COR-L47 (cell line): ENCODE measurements at regions not wholly inside any gene's neighbourhood (a gene's known extent, or its start where the extent isn't known, plus 50 kb on each side); places are given as distances from the start of the nearest gene placed in this dataset.
A peak's percentile ranks its signal among the peaks of the same experiment; 100 is the strongest.
"Not testable (repeated sequence)": the region's sequence is repeated elsewhere in the genome, so short reads cannot be mapped to it uniquely, and the experiment has no call there.

ENCODE experiments used
- DNase-seq: peaks from one replicate; lab custom pipeline; 2025; lab: John Stamatoyannopoulos, UW

DNA sequence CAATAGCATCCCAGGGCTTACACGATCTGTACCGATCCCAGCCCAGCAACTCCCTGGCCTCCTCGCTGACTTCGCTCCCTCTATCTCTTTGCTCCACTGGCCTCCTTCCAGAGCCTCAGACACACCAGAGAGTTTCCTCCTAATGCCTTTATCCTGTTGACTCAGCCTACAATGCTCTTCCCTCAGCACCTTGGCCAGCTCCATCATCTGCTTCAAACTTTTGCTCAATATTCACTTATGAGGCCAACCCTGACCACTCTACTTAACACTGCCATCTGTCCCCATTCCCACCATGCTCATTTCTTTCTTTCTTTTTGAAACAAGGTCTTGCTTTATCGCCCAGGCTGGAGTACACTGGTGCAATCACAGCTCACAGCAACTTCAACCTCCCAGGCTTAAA, 180.9 kb downstream of the CEP170 start:
- DNase-seq = not testable (repeated sequence)

DNA sequence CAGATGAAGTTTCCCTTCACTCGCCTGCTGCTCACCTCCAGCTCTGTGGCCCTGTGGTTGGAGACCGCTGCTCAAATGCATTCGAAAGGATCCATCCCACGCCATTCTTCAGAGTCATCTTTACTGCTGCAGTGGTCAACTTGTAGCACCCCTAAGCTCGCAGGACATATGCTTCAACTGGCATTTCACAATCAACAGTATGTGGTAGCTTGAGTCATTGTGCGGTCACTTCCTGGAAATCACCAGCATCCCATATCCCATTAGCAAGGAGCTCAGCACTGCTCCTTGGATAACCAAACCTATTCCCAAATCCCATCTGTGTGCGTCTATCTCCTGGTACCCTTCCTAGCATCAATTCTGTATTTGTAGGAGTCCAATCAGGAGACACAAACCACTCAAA, 188.0 kb downstream of the CEP170 start:
- DNase-seq = not testable (repeated sequence)

DNA sequence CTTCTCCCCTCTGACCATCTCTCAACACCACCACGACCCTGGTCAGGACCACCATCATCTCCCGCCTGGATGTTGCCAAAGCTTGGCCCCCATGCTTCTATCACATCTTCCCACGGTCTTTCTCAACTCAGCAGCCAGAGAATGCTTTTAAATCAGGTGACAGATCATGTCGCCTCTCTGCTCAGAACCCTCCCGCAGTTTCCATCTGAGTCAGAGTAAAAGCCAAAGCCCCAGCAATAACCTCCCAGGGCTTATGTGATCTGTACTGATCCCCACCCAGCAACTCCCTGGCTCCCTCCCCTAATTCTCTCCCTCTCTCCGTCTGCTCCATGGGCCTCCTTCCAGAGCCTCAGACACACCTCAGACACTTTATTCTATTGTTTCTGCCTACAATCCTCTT, 193.1 kb downstream of the CEP170 start:
- not testable (repeated sequence) for DNase-seq

DNA sequence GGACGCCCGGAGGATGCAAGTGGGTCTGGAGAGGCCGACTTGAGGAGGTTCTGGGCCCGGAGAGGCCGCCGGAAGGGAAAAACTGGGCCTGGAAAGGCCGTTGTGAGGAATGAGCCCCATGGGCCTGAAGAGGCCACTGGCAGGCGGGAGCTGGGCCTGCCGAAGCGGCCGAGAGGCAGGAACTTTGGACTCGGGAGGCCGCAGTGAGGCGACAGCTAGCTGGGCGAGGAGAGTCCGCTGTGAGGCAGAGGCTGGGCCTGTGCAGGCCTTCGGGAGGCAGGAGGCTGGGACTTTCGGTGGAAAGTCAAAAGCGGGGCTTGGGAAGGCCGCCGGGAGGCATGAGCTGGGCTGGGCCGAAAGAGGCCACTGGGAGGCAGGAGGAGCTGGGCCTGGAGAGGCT, 199.6 kb downstream of the CEP170 start:
- not testable (repeated sequence) for DNase-seq

DNA sequence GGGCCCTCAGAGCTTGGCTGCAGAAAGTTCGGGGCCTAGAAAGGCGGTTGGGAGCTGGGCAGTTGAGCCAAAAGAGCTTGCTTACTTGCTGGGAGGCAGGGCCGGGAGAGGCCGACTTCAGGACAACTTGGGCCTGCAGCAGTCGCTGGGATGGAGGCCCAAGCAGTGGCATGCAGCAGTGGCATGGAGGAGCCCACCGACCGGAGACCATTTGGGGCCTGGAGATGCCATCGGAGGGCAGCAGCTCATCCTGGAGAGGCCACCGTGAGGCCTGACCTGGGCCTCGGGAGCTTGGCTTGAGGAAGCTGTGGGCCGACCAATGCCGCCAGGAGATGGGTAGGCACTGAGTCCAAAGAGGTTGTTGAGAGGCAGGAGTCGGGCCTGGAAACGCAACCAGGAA, 200.0 kb downstream of the CEP170 start:
- DNase-seq = not testable (repeated sequence)

DNA sequence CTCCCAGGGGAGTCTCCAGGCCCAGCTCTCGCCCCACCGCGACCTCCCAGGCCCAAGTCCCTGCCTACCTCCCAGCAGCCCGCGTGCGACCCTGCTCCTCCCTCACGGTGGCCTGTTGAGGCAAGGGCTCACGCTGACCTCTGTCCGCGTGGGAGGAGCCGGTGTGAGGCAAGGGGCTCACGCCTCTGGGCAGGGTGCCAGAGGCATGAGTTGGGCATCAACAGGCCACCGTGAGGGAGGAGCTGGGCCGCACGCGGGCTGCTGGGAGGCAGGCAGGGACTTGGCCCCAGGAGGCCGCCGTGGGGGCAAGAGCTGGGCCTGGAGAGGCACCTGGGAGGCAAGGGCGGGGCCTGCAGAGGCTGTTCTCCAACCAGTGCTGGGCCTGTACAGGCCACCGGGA, 200.4 kb downstream of the CEP170 start:
- not testable (repeated sequence) for DNase-seq

DNA sequence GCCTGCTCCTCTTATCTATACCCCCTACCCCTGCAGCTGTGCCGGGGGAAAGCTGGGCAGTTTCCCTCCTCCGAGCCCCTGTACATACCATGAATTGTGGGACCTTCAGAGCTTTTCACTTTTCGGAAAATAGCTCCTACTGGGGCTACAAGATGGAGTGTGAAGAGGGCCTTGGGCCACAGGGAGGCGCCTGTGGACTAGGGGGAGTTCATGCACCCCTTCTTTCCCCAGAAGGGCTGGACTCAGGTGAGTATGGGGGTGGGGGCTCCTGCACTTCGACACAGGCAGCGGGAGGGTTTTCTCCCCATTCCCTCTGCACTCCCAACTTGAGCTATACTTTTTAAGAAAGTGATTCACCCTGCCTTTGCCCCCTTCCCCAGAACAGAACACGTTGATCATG, 202.0 kb downstream of the CEP170 start:
- not testable (repeated sequence) for DNase-seq

DNA sequence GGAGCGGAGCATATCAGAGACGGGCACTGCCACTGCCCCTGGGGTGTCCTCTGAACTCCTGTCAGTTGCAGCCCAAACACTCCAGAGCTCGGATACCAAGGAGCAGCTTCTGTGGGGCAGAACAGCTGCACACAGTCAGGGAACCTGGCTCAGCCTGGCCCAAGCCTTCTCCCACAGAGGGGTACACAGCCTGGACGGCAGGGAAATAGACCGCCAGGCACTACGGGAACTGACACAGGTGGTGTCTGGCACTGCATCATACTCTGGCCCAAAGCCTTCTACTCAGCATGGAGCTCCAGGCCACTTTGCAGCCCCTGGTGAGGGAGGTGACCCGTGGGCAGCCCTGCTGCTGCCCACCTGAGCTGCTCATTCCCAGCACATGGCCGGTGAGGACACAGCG, 204.5 kb downstream of the CEP170 start:
- not testable (repeated sequence) for DNase-seq

DNA sequence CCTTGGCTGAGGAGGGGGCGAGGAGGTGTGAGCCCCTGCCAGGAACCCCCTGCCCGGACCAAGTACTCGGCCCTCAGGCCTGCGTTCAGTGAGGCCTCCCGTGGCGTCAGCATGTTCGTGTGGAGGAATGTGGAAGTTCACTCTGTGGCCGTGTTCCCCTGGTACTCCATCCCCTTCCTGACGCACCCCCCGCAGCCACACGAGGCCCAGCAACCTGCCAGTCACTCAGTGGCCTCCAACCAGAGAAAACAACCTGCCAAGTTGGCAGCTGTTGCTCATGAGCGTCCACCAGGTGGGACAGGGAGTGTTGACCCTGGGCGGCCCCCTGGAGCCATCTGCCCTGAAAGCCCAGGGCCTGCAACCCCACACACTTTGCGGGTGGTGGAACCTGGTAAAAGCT, 205.4 kb downstream of the CEP170 start:
- DNase-seq = not testable (repeated sequence)

DNA sequence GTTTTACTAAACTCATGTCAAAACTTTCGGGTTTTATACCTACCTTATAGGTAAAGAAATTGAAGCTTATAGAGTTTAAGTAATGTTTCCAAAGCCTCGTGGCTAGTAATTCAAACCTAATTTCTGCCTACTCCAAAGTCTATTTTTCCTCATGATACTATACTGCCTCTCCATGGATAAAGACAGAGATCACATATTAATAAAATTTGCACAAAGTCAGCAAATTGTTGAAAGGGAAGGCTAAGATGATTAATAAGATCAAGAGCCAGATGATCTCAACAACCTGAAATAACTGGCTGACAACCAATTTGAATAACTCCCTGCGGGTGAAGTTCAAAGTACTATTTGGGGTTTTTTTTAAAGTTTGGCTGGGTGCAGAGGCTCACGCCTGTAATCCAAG, 233.7 kb downstream of the CEP170 start:
- not testable (repeated sequence) for DNase-seq

DNA sequence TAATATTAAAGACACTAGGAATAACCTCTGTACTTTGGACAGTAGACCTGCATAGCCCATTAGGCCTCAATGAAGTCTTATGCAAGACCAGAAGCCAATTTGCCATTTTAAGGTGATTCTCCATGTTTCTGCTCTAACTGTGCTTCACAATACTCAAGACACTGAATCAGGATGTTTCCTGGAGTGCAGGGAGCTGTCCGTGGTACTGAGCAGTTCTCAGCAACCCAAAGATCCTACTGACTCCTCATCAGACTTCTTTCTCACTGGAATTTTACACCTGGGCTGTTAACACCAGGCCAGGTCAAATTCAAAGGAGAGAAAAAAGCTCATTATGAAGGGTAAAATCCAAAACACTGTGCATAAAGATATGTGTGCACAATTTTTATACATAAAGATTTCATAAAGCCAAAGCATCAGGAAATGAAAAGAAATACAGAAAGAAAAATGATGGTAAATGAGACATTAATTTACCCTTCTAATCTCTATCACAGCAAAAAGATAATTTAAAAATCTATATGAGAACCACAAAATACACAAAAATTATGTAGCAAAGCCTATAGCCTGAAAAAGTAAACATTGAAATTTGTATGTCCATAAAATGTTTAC, 235.9 kb downstream of the CEP170 start:
- not testable (repeated sequence) for DNase-seq

DNA sequence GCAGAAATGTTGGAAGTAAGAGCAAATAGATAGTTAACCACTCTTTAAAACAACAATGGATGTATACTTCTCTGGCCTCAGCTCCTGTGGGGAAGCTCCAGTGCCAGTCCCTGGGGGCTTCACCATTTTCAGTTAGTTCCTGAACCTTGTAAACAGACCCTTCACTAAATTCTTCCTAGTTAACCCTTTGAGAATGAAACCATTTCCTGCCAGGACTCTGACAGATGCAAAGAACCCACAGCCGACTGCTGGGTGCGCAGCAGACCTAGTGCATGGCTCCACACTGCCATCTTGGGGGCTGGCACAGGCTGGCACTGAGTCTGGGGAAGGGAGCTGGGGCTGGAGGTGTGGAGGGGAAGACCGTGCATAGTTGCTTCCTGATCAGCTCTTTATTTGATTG, 244.4 kb downstream of the CEP170 start:
- DNase-seq = peak; percentile 37

DNA sequence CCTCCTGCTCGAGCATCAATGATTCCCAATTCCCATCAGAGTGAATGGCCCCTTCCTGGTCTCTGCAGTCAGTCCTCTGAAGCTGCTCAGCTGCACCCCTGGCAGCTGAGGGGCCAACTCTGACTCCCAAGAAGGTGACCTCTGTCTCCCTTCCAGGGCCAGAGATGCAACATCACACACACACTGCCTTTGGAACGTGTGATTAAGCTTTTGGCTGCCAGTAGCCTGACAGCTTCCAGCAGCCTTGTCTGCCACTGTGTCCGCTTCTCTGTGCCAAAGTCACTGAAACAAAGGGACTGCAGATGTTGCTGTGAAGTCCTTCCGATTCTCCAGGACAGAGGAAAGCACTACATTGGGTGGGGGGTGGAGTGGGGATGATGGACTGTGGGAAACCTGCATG, 254.1 kb downstream of the CEP170 start:
- not testable (repeated sequence) for DNase-seq

DNA sequence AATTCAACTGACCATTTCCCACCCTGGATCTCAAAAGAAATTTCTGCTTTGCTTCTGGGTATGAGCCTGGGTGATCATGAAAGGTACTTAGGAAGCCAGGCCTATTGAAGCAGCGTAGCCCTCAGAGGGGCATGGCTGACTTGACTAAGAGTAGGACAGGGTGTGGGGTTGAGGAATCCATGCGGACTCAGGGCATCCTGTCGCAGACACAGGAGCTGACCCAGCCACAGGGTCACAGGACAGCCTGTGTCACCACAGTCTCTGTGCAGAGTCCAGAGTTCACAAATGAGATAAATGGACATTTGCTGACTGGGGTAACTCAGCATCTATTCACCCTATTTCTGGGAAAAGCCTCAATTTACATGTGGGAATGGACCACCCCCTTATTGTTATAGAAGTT, 262.3 kb downstream of the CEP170 start:
- DNase-seq = not testable (repeated sequence)

DNA sequence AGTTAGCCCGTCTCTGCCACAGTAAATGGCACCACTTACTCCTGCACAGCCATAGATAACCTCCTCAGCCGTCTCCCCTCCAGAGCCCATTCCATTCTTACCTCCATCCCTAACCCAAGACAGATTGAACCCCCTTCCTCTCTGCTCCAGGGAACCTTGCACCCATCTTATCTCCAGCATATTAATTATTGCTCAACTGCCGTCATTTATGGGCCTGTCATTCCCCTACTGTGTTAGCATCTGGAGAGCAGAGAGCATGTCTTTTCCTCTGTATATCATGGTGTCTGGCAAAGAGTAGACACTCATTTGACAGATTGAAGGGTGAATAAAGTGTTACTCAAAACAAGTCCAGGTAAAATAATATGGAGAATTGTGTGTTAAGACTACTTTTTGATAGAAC, 270.0 kb downstream of the CEP170 start:
- not testable (repeated sequence) for DNase-seq

DNA sequence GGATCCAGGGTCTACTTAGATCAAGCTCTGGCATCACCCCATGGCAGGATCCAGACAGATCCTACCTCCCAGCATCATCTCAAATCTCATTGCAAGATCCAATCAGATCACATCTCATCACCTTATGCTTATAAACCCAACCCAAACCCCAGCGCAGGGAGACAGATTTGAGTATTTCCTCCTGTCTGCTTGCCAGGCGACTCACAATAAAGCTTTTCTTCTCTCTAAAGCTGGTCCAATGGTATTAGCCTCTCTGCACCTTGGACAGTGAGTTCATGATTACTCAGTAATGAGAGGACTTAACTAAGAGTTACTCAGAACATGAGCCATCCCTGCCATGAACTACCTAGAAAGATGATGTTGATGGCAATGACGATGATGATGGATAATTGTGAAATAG, 281.7 kb downstream of the CEP170 start:
- not testable (repeated sequence) for DNase-seq

DNA sequence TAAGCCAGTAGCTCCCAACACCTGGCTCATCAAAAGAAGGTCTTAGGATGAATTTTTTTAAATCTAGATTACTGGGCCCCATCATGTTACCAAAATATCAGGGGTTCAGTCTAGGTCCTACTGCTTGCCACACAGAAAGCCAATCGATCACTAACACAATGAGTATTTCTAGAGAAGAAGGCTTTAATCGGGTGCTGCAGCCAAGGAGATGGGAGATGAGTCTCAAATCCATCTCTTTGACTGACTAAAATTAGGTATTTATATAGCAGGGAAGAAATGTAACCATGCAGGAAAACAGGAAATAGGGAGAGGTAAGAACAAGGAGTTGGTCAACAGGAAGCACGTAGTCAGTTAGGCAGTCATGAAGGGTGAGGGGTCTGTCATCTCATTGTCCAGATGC, 288.2 kb downstream of the CEP170 start:
- no peak for DNase-seq

DNA sequence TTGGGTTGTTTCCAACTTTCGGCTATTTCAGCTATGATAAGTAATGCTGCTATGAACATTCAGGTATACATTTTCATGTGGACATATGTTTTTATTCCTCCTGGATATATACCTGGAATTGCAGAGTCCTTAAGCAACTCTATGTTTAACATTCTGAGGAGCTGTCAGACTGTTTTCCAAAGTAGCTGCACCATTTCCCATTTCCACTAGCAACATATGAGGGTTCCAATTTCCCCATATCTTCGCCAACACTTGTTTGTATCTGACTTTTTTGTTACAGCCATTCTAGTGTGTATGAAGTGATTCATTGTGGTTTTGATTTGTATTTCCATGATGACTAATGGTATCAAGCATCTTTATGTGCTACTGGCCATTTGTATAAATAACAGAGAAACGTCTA, 295.7 kb downstream of the CEP170 start:
- not testable (repeated sequence) for DNase-seq

DNA sequence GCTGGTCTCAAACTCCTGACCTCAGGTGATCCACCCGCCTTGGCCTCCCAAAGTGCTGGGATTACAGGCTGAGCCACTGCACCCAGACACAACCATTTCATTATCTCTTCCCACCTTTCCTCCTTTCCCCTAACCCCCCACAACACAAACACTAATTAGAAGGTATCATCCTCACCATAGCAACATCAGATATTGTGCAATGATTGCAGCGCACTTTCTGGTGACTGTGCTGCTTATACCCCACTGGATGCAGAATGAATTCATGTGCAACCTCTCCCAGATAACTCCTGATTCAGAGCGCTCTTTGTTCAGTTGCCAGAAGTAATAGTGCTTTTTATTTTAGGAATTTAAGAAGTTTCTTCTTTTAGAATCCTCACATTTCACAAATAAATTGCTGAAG, 300.1 kb downstream of the CEP170 start:
- not testable (repeated sequence) for DNase-seq

DNA sequence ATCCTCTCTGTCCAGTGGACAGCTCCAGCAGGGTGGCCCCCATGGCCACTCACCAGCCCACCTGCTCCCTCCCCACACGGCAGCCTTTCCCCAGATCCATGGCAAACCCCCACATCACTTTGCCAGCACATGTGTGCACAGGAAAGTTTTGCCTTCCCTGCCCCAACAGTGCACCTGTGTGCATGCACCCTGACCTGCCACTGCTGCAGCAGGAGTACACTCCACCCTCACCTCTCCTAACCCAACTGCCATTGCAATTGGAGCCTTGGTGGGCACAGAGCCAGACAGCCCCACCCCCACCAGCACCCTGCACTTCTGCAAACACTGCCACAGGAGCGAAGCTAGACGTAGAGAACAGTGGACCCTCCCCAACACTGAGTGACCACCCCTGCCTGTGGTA, 308.9 kb downstream of the CEP170 start:
- no peak for DNase-seq

DNA sequence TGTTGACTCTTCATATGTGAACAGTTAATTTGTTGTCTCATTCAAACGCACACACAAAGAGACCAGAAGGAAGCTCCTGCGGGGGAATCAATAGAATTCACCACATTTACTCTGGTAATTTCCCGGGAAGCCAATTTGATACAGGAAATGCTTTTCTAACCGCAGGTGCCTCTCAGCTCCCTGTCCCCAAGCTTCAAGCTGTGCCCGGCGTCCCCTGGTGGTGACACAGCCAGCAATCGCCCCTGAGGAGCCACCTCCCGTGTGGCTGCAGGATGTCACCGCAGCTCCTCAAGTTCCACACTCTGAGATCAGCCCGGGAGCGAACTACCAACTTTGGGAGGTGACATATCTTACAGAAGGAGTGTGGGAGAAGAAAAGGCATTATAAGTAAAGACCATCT, 318.4 kb downstream of the CEP170 start:
- DNase-seq = peak; percentile 86

DNA sequence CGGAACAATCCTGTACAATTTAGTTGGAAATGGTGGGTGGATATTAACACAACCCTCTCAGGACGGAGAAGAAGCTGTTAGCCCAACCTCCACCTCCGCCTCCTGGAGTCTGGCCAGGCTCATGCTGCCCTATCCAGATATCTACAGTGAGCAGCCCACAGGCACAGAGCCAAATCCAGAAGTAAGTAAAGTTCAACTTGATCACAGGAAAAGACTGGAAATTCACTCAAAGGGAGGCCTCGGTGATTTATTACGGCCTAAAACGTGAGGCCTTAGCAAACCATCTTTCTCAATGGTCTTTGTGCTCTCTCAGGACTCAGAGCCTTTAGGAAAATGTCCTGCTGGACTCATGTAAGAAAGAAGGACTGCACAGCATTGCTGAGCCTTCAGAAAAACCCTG, 330.4 kb downstream of the CEP170 start:
- not testable (repeated sequence) for DNase-seq

DNA sequence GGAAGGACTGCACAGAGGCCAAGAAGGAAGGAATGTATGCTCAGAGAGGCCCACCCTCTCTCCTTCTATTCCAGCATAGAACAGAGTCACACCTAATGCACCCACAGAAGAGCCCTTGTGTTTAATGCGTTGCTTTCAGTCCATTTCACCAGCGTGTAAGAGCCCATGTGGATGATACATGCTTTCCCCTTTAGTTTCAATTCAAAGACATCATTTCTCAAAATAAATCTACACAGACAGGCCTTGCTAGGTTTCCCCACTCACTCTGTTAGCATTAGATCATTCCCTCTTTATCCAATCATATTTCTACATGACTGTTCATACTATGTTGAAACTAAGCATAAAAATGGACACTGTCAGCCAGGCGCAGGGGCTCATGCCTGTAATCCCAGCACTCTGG, 331.5 kb downstream of the CEP170 start:
- not testable (repeated sequence) for DNase-seq

DNA sequence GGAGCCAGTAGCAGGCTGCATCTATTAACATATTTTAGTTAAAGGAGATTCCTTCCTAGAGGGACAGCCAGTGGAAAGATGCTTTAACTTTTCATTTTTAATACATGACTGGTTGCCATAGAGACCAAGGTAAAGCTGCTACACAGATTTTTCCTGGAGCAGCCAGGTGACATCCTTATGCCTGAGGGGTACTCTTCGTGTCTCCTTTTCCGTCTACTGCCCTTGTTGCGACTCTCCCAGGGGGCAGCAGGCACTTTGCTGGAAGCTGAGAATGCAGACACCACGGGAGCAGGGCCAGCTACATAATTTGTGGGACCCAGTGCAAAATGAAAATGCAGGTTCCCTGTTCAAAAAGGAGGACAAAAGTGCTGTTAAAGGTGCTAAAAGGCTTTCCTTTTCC, 340.4 kb downstream of the CEP170 start:
- not testable (repeated sequence) for DNase-seq
